ENCODE measurements at regions not wholly inside any gene's neighbourhood (a gene's known extent, or its start where the extent isn't known, plus 50 kb on each side); places are given as distances from the start of the nearest gene placed in this dataset.

DNA sequence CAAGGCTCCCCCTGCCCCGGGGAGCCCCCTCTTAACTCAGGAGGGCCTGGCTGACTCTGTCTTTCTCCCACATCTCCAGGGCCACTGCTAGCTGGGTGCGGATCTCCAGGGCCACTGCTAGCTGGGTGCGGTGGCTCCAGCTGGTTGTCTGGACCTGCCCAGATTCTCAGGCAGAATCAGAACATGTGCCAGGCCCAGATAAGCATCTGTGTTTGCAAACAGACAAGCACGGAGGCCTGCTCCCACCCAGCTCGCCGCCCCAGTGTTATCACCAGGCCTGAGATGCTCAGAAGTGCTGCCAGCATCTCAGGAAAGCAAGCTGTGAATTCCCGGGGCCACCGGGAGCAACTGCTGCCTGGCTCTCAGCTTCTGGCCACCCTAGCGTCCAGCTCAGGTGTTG lies 98.4 kb upstream of the FZD10 start:
- intact Hi-C loops (cut with DNase I): no loop called here
- DNase-seq: no peak

DNA sequence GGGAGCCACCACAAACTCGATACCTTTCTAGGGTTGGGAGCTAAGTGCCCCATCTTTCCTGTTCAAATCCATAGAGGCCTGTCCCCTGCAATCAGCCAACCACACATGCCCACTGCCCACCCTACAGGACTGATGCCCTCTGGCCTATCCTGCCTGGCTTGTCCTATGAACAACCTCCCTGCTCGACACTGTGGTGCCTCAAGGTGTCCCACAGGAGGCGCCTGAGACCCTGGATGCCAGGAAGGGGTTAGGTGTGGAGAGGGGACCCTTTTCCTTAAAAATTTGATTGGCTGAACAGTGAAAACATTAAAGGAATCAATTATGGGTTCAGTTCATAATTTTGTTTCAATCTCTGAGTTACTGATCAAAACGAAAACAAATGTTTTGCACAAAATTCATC lies 97.3 kb upstream of the FZD10 start:
- no peak for DNase-seq
- intact Hi-C loops (cut with DNase I): no loop called here

DNA sequence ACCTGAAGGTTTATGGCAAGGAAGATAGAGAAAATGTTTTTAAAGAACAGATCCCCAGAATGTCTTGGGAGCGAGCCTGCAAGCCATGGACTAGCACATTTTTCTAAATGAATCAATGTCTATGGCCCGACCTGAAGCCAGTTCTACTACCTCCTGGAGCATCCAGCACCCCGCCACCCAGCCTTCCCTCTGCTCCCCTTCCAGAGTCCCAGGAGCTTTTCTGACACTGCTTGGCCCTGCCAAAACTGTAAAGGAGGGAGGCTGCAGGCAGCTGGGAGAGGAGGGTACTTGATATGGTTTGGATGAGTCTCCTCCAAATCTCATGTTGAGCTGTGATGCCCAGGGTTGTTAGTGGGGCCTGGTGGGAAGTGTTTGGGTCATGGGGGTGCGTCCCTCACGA lies 95.5 kb upstream of the FZD10 start:
- intact Hi-C loops (cut with DNase I): no loop called here
- no peak for DNase-seq

DNA sequence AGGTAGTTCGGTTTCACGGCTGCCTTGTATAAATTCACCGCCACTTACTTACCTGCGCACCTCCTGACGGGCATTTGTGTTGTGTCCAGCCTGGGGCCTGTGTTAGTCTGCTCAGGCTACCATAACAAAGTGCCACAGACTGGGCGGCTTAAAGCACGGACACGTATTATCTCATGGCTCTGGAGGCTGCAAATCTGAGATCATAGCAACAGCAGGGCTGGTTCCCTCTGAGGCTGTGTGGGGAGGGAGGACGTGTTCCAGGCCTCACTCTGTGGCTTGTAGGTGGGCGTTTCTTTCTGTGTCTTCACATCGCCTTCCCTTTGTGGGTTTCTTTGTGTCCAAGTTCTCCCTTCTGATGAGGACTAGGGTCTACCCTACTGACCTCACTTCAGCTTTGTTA lies 93.5 kb upstream of the FZD10 start:
- intact Hi-C loops (cut with DNase I): no loop called here
- no peak for DNase-seq

DNA sequence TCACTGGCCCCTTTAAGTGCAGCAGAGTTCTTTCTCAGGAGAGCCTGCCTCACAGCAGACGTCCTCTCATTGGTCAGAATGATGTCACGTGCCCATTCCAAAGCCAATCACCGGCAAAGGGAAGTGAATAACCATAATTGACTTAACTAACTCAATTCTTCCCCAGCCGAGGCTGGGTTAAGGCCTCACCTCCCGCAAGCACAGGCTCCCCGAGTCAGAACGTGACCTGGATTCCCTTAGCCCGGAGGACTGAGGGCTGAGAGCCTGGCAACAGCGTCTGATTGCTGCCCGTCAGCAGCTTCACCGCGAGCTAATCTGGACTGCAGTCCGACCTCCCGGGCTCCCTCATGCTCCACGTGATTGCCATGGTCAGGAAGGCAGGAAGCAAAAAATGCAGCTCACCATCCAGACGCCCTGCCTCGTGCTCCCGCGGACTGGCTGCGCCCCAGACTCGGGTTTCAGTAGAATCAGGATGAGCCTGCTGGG lies 92.1 kb upstream of the FZD10 start:
- peak in 39 of 42 donors; percentile 12 to 78 (median 53) for DNase-seq
- intact Hi-C loops (cut with DNase I): no loop called here

DNA sequence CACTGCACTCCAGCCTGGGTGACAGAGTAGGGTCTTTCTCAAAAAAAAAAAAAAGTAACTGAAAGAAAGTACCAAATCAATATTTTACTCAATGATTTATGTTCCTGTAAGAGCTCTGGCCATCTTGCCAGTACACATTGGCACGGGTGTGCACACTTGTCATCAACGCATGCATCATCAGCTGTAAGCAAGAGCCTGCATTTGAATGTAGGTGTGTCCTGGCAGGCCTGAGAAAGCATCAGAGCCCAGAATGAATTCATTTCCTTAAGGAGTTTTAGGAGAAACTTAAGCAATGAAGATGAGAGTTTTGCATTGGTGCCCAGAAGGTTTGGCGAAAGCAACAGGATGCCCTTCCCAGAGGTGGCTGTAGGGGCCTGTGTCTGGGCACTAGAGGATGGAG lies 88.5 kb upstream of the FZD10 start:
- intact Hi-C loops (cut with DNase I): no loop called here
- no peak for DNase-seq

DNA sequence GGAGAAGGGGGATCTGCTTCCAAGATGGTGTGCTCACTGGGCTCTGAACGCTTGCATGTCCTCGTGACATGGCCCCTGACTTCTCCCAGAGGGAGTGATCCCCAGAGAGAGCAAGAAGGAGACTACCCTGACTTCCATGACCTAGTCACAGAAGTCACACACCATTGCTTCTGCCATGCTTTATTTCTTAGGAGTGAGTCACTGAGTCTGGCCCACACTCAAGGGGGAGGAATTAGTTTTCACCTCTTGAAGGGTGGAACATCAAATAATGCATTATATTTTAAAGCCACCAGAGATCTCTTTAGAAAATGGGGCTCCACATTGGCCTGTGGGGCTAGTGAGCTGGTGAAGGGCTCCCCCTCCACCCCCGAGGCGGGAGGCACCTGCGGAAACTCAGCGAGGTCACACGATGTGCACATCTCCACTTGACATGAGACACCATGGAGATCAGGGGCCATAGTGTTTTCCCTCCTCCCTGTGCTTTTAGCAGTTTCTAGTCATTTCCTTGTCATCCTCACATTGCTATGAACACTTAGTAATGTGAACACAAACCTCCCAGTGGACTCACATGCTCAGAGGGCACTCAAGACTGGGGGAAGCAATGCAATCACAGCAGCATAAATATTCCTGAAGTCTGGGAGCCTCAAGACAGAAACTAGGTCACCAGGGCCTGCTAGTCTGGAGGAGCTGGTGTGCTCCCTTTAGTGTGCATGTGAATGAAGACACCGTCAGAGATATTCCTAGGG lies 87.4 kb upstream of the FZD10 start:
- intact Hi-C loops (cut with DNase I): no loop called here
- peak in 5 of 42 donors; percentile 6 to 46 (median 32) for DNase-seq

DNA sequence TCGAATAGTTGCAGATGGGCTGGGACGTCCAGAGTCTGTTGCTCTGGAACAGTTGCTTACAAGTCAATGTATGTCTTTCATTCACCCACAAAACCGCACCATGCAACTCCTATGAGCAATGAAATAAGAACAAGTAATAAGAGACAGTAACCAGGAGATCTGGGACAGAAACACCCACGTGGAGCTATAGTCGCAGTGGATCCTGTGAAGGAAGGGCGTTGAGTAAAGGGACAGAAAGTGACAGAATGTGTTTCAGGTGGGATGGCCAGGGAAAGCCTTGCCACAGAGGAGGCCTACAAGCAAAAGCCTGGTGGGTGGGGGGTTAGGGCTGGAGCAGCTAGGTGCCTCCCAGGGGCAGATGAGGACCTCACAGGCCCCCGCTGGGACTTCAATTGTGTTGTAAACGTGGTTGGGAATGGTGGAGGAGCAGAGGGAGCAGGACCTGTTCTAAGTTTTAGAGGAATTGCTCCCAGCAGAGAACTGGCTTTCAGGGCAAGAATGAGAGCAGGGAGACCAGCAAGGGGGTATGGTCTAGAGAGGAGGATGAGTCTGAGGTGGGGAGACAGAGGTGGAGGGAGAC lies 86.7 kb upstream of the FZD10 start:
- DNase-seq: peak in 1 of 42 donors; percentile 8
- intact Hi-C loops (cut with DNase I): no loop called here

DNA sequence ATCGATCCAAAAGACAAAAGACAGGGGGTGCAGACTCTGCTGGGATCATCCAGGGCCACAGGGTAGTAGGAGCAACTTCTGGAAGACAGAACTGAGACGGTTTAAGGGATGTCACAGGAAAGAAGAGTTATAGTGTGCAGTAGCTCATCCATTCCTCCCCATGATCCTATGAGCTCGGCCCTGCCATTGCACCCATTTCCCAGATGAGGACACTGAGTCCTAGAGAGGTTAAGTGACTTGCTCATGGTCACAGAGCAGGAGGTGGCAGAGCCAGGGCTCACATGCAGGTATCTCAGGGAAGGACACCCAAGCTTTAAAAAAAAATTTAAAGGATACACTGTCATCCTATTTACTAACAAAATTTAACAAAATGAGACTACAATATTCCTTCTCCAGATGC lies 86.1 kb upstream of the FZD10 start:
- intact Hi-C loops (cut with DNase I): no loop called here
- no peak for DNase-seq

DNA sequence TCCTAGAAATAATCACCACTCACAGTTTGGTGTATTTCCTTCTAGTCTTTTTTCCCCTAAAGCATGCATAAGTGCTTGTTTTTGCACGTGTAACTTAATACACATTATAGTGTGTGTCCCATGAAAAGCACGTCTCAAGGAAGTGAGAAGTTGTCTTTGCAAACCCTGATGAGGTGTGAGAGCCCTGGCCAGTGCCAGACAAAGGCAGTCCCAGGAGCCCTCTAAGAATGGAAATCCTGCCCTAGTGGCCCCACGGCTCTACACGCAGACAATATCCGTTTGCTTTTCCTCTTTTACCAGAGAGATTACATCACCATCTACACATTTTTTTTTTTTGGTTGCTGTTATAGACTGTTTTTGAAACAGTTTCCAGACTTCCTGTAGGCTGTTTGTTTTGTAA lies 85.5 kb upstream of the FZD10 start:
- intact Hi-C loops (cut with DNase I): no loop called here
- DNase-seq: no peak

DNA sequence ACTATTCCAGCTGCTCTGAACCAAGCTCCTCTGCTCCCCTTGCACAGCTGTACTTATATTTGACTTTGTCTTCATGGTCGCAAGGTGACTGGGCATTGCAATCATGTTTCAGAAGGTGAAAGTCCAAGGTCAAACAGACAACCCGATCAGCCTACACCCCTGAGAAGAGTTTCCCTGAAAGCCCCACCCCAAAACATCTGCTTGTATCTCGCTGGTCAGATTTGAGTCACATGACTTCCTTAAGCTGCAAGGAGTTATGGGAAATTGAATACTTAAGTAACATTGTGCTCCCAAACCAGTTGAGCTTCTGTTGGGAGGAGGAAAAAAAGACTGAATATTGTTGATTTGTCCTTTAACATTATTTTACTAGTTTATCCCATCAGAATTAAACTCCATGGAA lies 83.4 kb upstream of the FZD10 start:
- intact Hi-C loops (cut with DNase I): no loop called here
- DNase-seq: no peak

DNA sequence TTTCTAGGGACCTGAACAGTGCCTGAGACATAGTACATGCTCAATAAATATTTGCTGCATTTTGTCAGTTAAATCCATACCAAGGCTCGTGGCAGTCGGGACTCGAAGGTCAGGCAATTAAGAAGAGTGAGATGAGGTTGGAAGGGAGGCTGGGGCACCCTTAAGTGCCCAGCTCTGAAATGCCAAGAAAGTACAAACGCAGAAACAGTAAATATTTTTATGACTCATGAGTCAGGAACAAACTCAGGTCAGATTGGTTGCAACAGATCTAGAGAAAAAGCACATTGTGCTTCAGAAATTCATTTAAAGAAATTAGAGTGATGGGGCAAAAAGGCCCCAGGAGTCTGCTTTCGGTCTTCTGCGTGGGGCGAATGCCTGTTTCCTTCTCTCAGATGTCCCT lies 83.0 kb upstream of the FZD10 start:
- no peak for DNase-seq
- intact Hi-C loops (cut with DNase I): no loop called here

DNA sequence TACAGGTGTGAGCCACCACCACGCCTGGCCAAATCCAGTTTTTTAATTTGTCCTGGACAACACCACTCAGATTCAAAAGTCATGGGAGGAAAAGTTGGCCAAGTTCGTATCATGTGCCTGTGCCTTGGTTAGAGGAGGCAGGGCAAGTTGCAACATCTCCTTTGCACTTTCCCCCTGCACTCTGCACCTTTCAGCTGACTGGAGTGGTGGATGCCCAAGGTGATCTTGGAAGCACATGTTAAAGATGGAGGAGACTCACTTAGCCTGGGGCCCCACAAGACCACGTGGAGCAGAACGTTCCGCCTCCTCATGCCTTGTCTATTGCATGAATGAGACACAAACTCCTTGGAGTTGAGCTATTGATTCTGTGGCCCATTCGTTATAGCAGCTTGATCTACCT lies 82.1 kb upstream of the FZD10 start:
- intact Hi-C loops (cut with DNase I): no loop called here

DNA sequence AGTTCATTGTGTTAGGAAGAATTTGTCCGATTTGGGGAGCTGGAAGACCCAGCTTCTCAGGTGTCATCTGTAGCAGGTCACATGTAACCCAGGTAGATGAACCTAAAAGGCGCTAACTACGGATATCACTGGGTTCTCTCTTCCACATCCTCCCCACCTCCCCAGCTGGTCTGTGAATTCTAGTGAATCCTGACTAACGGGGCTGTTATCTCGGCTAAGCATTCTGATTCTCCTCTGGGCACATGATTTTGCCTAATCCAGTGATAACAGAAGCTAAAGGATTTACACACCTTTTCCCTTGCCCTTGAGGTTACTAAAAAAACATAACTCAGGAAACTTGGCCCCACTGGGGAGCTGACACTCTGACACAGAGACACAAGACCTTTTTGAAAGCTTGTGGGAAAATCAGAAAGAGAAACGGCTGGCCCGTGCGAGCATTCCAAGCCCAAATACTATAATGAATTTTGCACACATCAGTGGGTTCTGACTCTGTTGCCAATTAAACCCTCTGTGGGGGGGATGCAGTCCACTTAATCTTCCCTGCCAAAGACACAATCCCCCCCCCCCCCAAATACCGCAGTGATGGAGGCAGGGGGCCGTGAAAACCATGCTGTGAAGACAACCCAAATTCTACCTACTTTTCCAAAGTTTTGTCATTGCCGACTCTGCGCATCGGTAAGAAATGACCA lies 81.0 kb upstream of the FZD10 start:
- DNase-seq: no peak
- intact Hi-C loops (cut with DNase I): no loop called here

More for the DNA sequence above, 82.1 kb upstream of the FZD10 start:
- DNase-seq: no peak

DNA sequence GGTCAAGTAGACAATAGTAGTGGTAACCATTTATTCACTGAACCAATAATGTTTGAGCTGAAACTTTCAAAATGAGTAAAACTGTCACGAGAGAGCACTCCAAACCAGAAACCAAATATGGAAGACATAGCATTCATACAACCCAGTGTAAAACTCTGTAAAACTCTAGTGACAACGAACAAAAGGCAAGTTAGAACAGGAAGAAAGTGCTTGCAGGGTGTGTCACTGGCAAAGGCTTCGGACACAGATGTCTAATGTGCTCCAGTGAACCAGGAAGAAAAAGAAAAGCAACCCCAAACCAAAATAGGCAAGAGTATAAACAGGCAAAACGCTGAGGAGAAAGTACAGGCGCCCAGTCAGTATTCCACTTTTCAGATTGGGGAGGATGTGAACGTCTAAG lies 79.3 kb upstream of the FZD10 start:
- intact Hi-C loops (cut with DNase I): no loop called here
- DNase-seq: no peak

DNA sequence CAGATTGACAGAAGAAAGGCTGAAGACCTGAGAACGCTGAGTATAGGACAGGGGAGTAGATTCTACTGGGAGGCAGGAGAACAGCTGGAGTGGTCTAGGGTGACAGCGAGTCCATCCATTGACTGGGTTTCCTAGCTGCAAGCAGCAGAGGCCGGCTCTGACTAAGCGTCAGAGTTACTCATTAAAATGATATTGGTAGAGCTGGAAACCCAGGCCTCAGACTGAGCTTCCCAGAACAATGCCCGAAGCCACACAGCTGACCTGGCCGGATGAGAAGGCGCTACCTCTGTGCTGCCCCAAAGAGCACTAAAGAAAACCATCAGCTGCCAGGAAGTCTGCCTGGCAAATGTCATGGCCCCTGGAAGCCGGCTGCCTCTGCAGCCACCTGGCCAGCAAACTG lies 78.5 kb upstream of the FZD10 start:
- no peak for DNase-seq
- intact Hi-C loops (cut with DNase I): no loop called here

DNA sequence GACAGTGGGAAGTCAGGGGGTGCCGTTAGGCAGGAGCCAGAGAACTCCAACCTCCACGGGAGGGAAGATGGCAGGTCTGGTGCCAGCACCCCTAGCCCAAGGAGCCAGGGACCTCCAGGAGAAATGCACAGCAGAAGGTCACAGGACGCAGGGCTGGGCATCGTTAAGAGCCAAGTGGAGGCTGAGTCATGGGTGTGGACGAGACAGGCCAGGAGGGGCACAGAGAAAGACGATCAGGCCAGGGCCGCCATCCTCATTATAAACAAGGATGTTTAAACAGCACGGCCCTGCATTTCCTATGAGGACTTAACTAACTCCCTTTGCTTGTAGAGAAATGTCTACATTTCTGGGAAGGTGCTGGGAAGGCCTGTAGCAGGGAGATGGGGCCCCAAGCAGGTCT lies 77.9 kb upstream of the FZD10 start:
- intact Hi-C loops (cut with DNase I): no loop called here
- no peak for DNase-seq

DNA sequence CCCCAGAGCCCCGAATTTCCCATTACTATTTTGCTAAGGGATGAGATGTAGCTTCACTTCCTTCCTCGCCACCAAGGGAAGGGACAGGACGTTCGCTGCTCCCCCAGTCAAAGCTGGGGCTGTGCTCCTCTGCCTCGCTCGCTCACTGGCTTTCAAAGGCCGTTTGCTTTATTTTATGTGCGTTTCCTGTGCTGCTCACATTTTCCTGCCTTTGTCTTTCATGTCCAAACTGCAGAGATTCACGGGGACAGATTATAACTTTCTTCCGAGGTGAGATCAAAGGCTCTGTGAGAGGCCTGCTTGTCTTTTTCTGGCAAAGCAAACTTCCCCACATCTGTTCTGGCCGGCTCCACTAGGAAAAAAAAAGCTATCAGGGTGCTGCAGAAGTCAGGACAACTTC lies 76.0 kb upstream of the FZD10 start:
- DNase-seq: no peak
- intact Hi-C loops (cut with DNase I): no loop called here

DNA sequence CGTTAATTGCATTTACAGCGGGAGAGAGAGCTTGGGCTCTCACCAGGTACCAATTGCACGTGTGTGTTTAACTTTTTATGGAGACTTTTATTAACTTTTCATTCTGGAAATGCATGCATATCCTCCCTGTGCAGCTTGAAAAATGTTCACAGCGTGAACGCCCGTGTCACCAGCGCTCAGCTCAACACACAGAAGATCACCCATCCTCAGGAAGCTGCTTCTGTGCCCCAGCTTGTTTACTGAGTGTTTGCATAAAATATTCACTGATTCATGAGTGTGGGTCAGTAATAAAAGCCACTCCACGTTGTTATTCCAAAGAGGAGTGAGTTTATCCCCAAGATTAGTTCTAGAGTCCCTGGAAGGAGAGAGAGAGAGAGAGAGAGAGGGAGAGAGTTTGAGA lies 75.5 kb upstream of the FZD10 start:
- intact Hi-C loops (cut with DNase I): no loop called here
- no peak for DNase-seq

DNA sequence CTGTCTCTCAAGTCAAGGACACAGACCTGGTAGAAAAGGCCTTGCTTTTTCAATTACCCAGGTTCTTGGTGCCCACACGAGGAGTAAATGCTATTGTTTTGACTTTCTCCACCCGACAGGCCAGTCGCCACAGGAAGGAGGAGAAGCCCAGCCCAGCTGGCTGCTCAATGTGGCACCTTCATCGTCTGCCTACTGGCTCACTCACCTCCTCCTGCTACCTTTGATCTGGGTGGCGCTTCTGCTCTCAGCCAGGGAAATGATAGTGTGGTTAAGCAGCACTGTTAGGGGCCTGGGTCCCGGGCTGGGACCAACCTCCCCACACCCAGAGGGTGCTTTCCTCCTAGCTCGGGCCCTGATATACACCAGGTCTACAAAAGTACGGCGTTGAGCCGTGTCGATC lies 75.0 kb upstream of the FZD10 start:
- intact Hi-C loops (cut with DNase I): no loop called here
- no peak for DNase-seq

DNA sequence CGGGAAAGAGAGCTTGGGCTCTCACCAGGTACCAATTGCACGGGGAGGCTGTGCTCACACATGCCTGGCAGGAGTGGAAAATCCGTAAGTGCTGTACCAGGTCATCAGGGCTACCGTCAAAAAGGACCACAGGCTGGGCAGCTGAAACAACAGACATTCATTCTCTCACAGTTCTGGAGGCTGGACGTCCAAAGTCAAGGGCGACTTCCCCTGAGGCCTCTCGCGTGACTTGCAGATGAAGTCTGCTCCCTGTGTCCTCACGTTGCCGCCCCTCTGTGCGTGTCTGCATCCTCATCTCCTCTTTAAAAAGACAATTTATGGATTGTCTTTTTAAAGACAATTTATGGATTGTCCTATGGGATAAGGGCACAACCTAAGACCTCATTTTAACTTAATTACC lies 73.8 kb upstream of the FZD10 start:
- DNase-seq: no peak
- intact Hi-C loops (cut with DNase I): no loop called here
